ENCODE measurements at regions not wholly inside any gene's neighbourhood (a gene's known extent, or its start where the extent isn't known, plus 50 kb on each side); places are given as distances from the start of the nearest gene placed in this dataset.

DNA sequence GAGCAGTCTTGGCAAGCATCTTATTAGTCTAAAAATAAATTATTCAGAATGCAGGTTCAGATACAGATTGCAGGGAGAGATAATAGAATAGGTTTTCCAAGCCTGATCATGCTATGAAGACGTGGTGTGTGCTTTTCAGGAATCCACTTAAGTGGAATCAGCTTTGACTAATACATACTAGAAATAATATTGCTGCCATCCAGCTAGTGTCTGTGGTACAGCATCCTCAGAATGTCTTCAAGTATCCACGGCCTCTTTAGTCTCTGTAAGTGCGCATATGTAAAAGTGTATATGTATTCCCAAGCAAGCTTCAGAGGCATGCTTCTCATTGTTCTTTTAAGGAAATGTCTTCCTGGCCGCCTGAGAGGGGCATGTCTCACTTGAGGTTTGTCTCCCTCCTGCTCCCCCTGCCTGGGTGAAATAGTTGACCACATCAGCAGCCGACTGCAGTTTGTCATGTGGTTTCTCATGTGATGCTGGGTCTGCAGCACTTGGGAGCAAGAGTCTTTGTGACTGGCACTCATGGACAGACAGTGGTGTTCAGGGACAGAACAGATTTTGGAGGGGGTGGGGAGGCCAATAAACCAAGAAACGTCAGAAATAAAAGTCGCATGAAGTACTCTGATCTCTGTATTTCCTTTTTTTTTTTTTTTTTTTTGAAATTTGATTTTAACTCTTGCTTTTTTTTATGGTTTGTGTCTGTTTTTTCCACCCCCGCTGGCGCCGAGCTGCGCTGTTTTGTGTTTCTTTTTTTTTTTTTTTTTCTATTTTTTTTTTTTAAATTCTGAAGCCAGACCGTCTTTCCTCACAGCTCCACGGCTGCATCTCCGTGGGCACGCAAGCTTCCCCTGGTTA, 150.8 kb downstream of the PRL start:
- H3K9me3 ChIP-seq = no peaks in the 10 kb centered on the region
- no peaks in the 10 kb centered on the region for H3K36me3 ChIP-seq
- ATAC-seq (ENCODE audit: insufficient number of reproducible peaks, low FRiP score, low read depth) (no peak), DNase-seq (ENCODE audit: low spot score) (no peak)
- TF ChIP-seq, protein P1, sequence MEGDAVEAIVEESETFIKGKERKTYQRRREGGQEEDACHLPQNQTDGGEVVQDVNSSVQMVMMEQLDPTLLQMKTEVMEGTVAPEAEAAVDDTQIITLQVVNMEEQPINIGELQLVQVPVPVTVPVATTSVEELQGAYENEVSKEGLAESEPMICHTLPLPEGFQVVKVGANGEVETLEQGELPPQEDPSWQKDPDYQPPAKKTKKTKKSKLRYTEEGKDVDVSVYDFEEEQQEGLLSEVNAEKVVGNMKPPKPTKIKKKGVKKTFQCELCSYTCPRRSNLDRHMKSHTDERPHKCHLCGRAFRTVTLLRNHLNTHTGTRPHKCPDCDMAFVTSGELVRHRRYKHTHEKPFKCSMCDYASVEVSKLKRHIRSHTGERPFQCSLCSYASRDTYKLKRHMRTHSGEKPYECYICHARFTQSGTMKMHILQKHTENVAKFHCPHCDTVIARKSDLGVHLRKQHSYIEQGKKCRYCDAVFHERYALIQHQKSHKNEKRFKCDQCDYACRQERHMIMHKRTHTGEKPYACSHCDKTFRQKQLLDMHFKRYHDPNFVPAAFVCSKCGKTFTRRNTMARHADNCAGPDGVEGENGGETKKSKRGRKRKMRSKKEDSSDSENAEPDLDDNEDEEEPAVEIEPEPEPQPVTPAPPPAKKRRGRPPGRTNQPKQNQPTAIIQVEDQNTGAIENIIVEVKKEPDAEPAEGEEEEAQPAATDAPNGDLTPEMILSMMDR (IDR thresholded peaks at IDR 0.05) = no peak
- H3K27me3 ChIP-seq (replicated peaks; ENCODE audit: insufficient read depth) = no peaks in the 10 kb centered on the region
- no peak overlapping the region for H3K27ac ChIP-seq
- H3K4me3 ChIP-seq = peak overlapping the region; percentile 6
- peaks cover 10 to 41% of the 10 kb centered on the region in 2 donors for H3K4me1 ChIP-seq (ENCODE audit: control insufficient read depth in 1 of 2, low read depth in 2 of 2)

DNA sequence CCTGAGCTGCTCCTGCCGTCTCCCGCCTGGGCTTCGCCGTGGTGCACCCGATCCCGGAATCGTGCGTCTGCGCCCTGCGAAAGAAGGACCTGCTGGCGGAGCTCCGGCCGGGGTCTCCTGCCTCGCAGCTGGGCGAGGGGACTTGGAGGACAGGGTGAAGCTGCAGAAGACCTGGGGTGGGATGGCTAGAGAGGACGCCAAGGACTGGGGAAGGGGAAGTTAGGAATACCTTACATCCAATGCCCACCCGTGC, 150.2 kb downstream of the PRL start:
- no peaks in the 10 kb centered on the region for H3K36me3 ChIP-seq
- TF ChIP-seq, protein P1 (IDR thresholded peaks at IDR 0.05) = no peak
- DNase-seq (ENCODE audit: low spot score) = no peak
- no peak overlapping the region for H3K4me3 ChIP-seq
- no peak for ATAC-seq (ENCODE audit: insufficient number of reproducible peaks, low FRiP score, low read depth)
- H3K27me3 ChIP-seq (replicated peaks; ENCODE audit: insufficient read depth) = no peaks in the 10 kb centered on the region
- peaks cover 10 to 41% of the 10 kb centered on the region in 2 donors for H3K4me1 ChIP-seq (ENCODE audit: control insufficient read depth in 1 of 2, low read depth in 2 of 2)
- no peaks in the 10 kb centered on the region for H3K9me3 ChIP-seq
- no peak overlapping the region for H3K27ac ChIP-seq

DNA sequence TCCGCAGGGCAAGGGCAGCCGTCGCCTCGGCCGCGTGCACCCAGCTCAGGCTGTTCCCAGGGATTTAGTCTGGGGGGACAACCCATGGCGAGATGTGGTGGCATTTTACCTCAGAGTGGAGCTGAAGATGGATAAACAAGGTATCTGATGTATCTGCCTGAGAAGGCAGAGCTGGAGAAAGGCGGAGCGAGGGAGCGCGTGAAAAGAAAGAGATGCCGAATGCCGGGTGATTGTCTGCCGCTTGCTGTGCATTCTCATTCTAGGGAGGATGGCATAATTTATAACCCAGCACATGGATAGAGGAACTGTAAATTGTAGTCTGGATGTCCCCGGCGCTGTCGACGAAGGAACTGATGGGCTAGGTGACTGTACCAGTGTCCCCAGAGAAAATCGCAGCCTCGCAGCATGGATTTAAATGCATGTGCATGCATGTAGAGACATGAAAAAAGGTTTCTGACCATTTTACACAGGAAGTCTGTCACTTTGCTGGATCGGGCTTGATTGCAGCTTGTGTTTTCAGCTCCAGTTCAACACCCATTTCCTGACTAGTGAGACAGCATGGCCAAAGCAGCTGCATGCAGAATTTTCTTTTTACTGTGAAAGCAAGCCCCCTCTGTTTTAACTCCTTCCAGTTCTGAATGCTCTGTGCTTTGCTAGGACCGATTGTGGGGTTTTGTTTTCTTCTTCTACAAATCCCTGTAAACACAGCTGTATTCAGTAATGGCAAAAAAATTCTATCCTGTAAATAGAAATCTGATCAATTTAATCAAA, 149.7 kb downstream of the PRL start:
- H3K9me3 ChIP-seq = no peaks in the 10 kb centered on the region
- no peak overlapping the region for H3K27ac ChIP-seq
- H3K4me1 ChIP-seq (ENCODE audit: control insufficient read depth in 1 of 2, low read depth in 2 of 2) = peaks cover 10 to 41% of the 10 kb centered on the region in 2 donors
- H3K36me3 ChIP-seq = no peaks in the 10 kb centered on the region
- TF ChIP-seq, protein P1 (IDR thresholded peaks at IDR 0.05) = no peak
- H3K4me3 ChIP-seq = no peak overlapping the region
- DNase-seq (ENCODE audit: low spot score) (no peak), ATAC-seq (ENCODE audit: insufficient number of reproducible peaks, low FRiP score, low read depth) (no peak)
- no peaks in the 10 kb centered on the region for H3K27me3 ChIP-seq (replicated peaks; ENCODE audit: insufficient read depth)

DNA sequence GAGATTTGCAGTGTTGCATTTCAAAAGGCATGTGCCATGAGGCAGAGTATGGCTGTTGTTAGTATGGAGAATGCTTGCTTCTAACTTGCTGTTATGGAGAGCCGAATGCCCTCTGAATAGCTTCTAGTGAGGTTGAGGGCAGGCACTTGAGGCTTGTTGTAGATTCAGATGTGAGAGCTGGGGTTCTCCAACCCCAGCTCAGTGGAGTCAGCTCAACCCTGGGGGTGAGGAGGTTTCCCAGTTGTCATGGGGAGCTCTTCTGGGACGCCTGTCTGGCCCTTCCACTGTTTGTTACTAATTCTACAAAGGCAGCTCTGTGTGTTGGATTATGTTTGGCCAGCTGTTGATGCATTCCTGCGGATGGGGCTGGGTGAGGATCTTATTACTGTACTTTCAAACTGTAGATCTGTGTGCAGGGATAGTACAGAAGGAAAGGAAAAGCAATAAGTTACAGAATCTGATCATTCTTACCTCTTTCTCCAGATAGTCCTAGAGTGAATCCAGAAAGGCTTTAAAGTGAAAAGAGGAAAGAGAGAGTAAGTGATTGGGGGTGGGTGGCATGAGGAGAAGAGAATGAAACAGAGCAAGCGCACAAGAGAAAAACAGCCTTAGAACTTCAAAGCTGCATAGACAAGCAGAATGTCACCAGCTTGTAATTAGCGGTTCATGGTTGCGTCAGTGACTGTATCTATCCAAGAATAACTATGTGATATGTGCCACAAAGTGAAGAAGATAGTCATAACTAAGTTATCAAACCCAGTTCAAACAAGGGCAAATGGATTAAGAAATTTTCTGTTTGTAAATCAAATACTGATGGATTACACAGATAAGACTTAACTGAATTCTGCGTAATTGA, 148.7 kb downstream of the PRL start:
- no peaks in the 10 kb centered on the region for H3K27me3 ChIP-seq (replicated peaks; ENCODE audit: insufficient read depth)
- H3K4me3 ChIP-seq = no peak overlapping the region
- DNase-seq (ENCODE audit: low spot score) (no peak), ATAC-seq (ENCODE audit: insufficient number of reproducible peaks, low FRiP score, low read depth) (no peak)
- H3K27ac ChIP-seq = no peak overlapping the region
- no peaks in the 10 kb centered on the region for H3K9me3 ChIP-seq
- H3K4me1 ChIP-seq (ENCODE audit: control insufficient read depth in 1 of 2, low read depth in 2 of 2) = peaks cover 10 to 41% of the 10 kb centered on the region in 2 donors
- TF ChIP-seq, protein P1 (IDR thresholded peaks at IDR 0.05) = no peak
- H3K36me3 ChIP-seq = no peaks in the 10 kb centered on the region

DNA sequence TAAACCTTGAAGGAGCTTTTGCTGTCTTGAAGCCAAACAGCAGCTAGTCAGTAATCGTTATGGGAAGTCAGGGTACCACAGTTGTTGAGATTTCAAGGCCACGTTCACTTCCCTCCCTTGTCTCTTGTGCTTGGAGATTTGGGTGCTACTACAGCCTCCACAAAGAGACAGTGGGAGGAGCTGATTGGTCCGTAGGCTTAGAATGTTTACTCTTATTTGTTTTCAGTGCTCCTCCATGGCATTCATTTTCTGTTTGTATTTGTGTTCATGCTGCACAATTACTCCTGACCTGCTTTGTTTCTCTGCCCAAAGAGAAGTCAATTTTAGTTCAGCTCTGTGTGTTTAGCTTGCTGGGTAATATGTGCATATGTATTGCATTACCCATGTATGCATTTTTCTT, 147.7 kb downstream of the PRL start:
- ATAC-seq (ENCODE audit: insufficient number of reproducible peaks, low FRiP score, low read depth) = no peak
- no peak overlapping the region for H3K27ac ChIP-seq
- no peak for DNase-seq (ENCODE audit: low spot score)
- no peaks in the 10 kb centered on the region for H3K9me3 ChIP-seq
- H3K4me1 ChIP-seq (ENCODE audit: control insufficient read depth in 1 of 2, low read depth in 2 of 2) = peaks cover 10 to 41% of the 10 kb centered on the region in 2 donors
- no peak overlapping the region for H3K4me3 ChIP-seq
- H3K36me3 ChIP-seq = no peaks in the 10 kb centered on the region
- no peaks in the 10 kb centered on the region for H3K27me3 ChIP-seq (replicated peaks; ENCODE audit: insufficient read depth)
- TF ChIP-seq, protein P1 (IDR thresholded peaks at IDR 0.05) = no peak
